CD4-positive, alpha-beta memory T cell (primary cell): ENCODE measurements at regions not wholly inside any gene's neighbourhood (a gene's known extent, or its start where the extent isn't known, plus 50 kb on each side); places are given as distances from the start of the nearest gene placed in this dataset.

Experiments
- CTCF ChIA-PET: fragments of 350-600 bp; sonication (Branson Sonifier 250); formaldehyde crosslinking; loops from one replicate; lab custom pipeline; 2021; ENCODE audit warnings: inconsistent platforms; ENCODE audit not compliant: partially characterized antibody; lab: Charles Lee
- POLR2A ChIA-PET: fragments of 350-600 bp; sonication (Branson Sonifier 250); formaldehyde crosslinking; loops from one replicate; lab custom pipeline; 2021; ENCODE audit not compliant: partially characterized antibody; lab: Charles Lee
- DNase-seq, 5 donors: peaks; one replicate each; pipeline versions ENCODE4 v3.0.0 to v3.0.0-alpha.2; 2020 to 2022; ENCODE audit warnings: mixed read lengths in 1 of 5
- H3K27ac ChIP-seq: one replicate; pipeline ENCODE4 v1.7.0; 2013; ENCODE audit warnings: low read depth, low read length
- H3K27me3 ChIP-seq: 2 replicates; pipeline ENCODE4 v1.7.0; 2013; ENCODE audit warnings: mild to moderate bottlenecking, low read length, moderate library complexity; ENCODE audit not compliant: insufficient read depth
- H3K36me3 ChIP-seq: 2 replicates; pipeline ENCODE4 v1.7.0; 2013; ENCODE audit warnings: mild to moderate bottlenecking, low read length, moderate library complexity; ENCODE audit not compliant: insufficient read depth
- H3K4me1 ChIP-seq: 2 replicates; pipeline ENCODE4 v1.7.0; 2013; ENCODE audit warnings: mild to moderate bottlenecking, low read length, moderate library complexity; ENCODE audit not compliant: insufficient read depth
- H3K4me3 ChIP-seq, 2 donors: one replicate each; pipeline ENCODE4 v1.7.0; 2013; ENCODE audit warnings: low read length in 2 of 2, mild to moderate bottlenecking in 1 of 2
- H3K9me3 ChIP-seq, 2 donors: one replicate each; pipeline ENCODE4 v1.7.0; 2013; ENCODE audit warnings: low read length in 2 of 2, control low read depth in 1 of 2; ENCODE audit not compliant: control insufficient read depth in 1 of 2
- H3K27ac Mint-ChIP-seq, 7 donors: one replicate each; pipeline ENCODE4 v1.8.0; 2020 to 2021; ENCODE audit warnings: mixed read lengths in 7 of 7, mild to moderate bottlenecking in 6 of 7, inconsistent platforms in 3 of 7, moderate library complexity in 3 of 7
- H3K27me3 Mint-ChIP-seq, 2 donors: one replicate each; pipeline ENCODE4 v1.8.0; 2020 to 2021; ENCODE audit warnings: mixed read lengths in 2 of 2
- H3K36me3 Mint-ChIP-seq, 2 donors: one replicate each; pipeline ENCODE4 v1.8.0; 2020 to 2021; ENCODE audit warnings: mixed read lengths in 2 of 2, inconsistent platforms in 1 of 2, mild to moderate bottlenecking in 1 of 2
- H3K4me1 Mint-ChIP-seq, 4 donors: one replicate each; pipeline ENCODE4 v1.8.0; 2020 to 2021; ENCODE audit warnings: mixed read lengths in 4 of 4, mild to moderate bottlenecking in 1 of 4
- H3K4me3 Mint-ChIP-seq, 8 donors: one replicate each; pipeline ENCODE4 v1.8.0; 2020 to 2021; ENCODE audit warnings: mixed read lengths in 8 of 8, mild to moderate bottlenecking in 7 of 8, moderate library complexity in 6 of 8, inconsistent platforms in 3 of 8
- H3K9me3 Mint-ChIP-seq, 8 donors: one replicate each; pipeline ENCODE4 v1.8.0; 2020 to 2021; ENCODE audit warnings: mixed read lengths in 8 of 8, mild to moderate bottlenecking in 5 of 8, inconsistent platforms in 3 of 8, moderate library complexity in 1 of 8
- intact Hi-C: fragments of 100-400 bp; cut with micrococcal nuclease; formaldehyde crosslinking; loops from one replicate; pipeline ENCODE4 v1.15.1; 2023

GRCh38 chr14:61125041-61125866 lies 144.2 kb downstream of the SLC38A6 start:
- no peaks in the 10 kb centered on the region for H3K36me3 Mint-ChIP-seq
- H3K27ac Mint-ChIP-seq, result no peak overlapping the region
- CTCF ChIA-PET, result no interaction called here
- no peak overlapping the region for H3K4me3 ChIP-seq
- no peaks in the 10 kb centered on the region for H3K27me3 ChIP-seq
- no peaks in the 10 kb centered on the region for H3K9me3 ChIP-seq
- POLR2A ChIA-PET, result no interaction called here
- H3K27me3 Mint-ChIP-seq, result peaks cover 5 to 9% of the 10 kb centered on the region in 2 donors
- peaks cover 0 to 3% (median 3%) of the 10 kb centered on the region in 4 donors for H3K4me1 Mint-ChIP-seq
- intact Hi-C loops, result no loop called here
- H3K4me3 Mint-ChIP-seq, result no peak overlapping the region
- peaks cover 9% of the 10 kb centered on the region for H3K4me1 ChIP-seq
- no peaks in the 10 kb centered on the region for H3K36me3 ChIP-seq
- no peak overlapping the region for H3K27ac ChIP-seq
- no peak for DNase-seq
- peaks cover 0 to 5% (median under 1%) of the 10 kb centered on the region in 8 donors for H3K9me3 Mint-ChIP-seq

- H3K4me1 Mint-ChIP-seq, result peaks cover 0 to 6% (median 4%) of the 10 kb centered on the region in 4 donors
- H3K4me3 Mint-ChIP-seq, result no peak overlapping the region
- Histone ChIP-seq H3K9me3 (no peaks in the 10 kb centered on the region), H3K4me1 (peaks cover 9% of the 10 kb centered on the region), H3K27ac (no peak overlapping the region), H3K27me3 (no peaks in the 10 kb centered on the region), H3K4me3 (no peak overlapping the region), H3K36me3 (no peaks in the 10 kb centered on the region)
- no peak overlapping the region for H3K27ac Mint-ChIP-seq
- peaks cover 2 to 5% of the 10 kb centered on the region in 2 donors for H3K27me3 Mint-ChIP-seq
- intact Hi-C loops, result no loop called here
- H3K36me3 Mint-ChIP-seq, result no peaks in the 10 kb centered on the region
- DNase-seq, result no peak
- ChIA-PET POLR2A (no interaction called here), CTCF (no interaction called here)
- H3K9me3 Mint-ChIP-seq, result peaks cover 0 to 5% (median under 1%) of the 10 kb centered on the region in 8 donors
Observed at GRCh38 chr14:61122862-61123261, 141.8 kb downstream of the SLC38A6 start.

- POLR2A ChIA-PET, result no interaction called here
- intact Hi-C loops, result no loop called here
- Mint-ChIP-seq H3K27ac (no peak overlapping the region), H3K27me3 (peaks cover 0 to 2% of the 10 kb centered on the region in 2 donors), H3K36me3 (no peaks in the 10 kb centered on the region), H3K9me3 (peaks cover 0 to 9% (median under 1%) of the 10 kb centered on the region in 8 donors), H3K4me3 (no peak overlapping the region), H3K4me1 (peaks cover 0 to 6% (median 4%) of the 10 kb centered on the region in 4 donors)
- Histone ChIP-seq H3K27ac (no peak overlapping the region), H3K4me1 (peaks cover 9% of the 10 kb centered on the region), H3K36me3 (no peaks in the 10 kb centered on the region), H3K9me3 (no peaks in the 10 kb centered on the region), H3K27me3 (no peaks in the 10 kb centered on the region), H3K4me3 (no peak overlapping the region)
- no peak for DNase-seq
- CTCF ChIA-PET, result no interaction called here
Observed at GRCh38 chr14:61121355-61121787, 140.3 kb downstream of the SLC38A6 start.

- H3K27me3 Mint-ChIP-seq, result no peaks in the 10 kb centered on the region
- peak overlapping the region in 2 of 7 donors; percentile 0 to 2 for H3K27ac Mint-ChIP-seq
- peaks cover 0 to 6% (median 4%) of the 10 kb centered on the region in 4 donors for H3K4me1 Mint-ChIP-seq
- Histone ChIP-seq H3K4me1 (peaks cover 9% of the 10 kb centered on the region), H3K27me3 (no peaks in the 10 kb centered on the region), H3K4me3 (peak overlapping the region in 1 of 2 donors; percentile 19), H3K27ac (no peak overlapping the region), H3K36me3 (no peaks in the 10 kb centered on the region), H3K9me3 (no peaks in the 10 kb centered on the region)
- intact Hi-C loops, result no loop called here
- H3K4me3 Mint-ChIP-seq, result peak overlapping the region in 5 of 8 donors; percentile 39 to 63 (median 42)
- ChIA-PET POLR2A (no interaction called here), CTCF (no interaction called here)
- peaks cover 0 to 12% (median 1%) of the 10 kb centered on the region in 8 donors for H3K9me3 Mint-ChIP-seq
- H3K36me3 Mint-ChIP-seq, result no peaks in the 10 kb centered on the region
- DNase-seq, result peak in 1 of 5 donors; percentile 6
Observed at GRCh38 chr14:61120576-61120975, 139.5 kb downstream of the SLC38A6 start.

- peaks cover 0 to 6% (median 4%) of the 10 kb centered on the region in 4 donors for H3K4me1 Mint-ChIP-seq
- peaks cover 2 to 12% of the 10 kb centered on the region in 2 donors for H3K36me3 Mint-ChIP-seq
- no peak overlapping the region for H3K27ac Mint-ChIP-seq
- intact Hi-C loops, result no loop called here
- Histone ChIP-seq H3K4me1 (peaks cover 9% of the 10 kb centered on the region), H3K27ac (no peak overlapping the region), H3K9me3 (no peaks in the 10 kb centered on the region), H3K27me3 (no peaks in the 10 kb centered on the region), H3K4me3 (no peak overlapping the region), H3K36me3 (no peaks in the 10 kb centered on the region)
- peaks cover 0 to 2% of the 10 kb centered on the region in 2 donors for H3K27me3 Mint-ChIP-seq
- no peak overlapping the region for H3K4me3 Mint-ChIP-seq
- ChIA-PET CTCF (no interaction called here), POLR2A (no interaction called here)
- DNase-seq, result no peak
- peaks cover 0 to 21% (median 15%) of the 10 kb centered on the region in 8 donors for H3K9me3 Mint-ChIP-seq
Observed at GRCh38 chr14:61119006-61119405, 138.0 kb downstream of the SLC38A6 start.

DNA sequence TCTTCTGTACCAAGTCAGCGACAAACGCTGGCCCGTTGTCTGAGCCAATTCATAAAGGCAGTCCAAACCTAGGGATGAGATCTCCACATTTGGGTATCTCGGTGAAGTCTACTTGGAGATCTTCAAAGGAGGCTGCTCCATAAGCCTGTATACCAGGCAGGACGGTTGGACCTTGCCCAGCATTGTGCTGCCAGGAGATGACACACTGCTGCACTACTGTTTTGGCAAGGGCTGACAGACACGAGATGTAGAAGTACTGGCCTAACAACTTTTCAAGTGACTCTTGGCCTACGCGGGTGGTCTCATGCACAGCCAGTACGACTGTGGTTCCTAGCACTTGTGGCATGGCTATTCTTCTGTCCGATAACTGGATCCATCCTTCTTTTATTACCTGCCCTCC lies 135.3 kb downstream of the SLC38A6 start:
- ChIA-PET POLR2A (no interaction called here), CTCF (no interaction called here)
- H3K27me3 ChIP-seq, result no peaks in the 10 kb centered on the region
- H3K27me3 Mint-ChIP-seq, result peaks cover 2 to 7% of the 10 kb centered on the region in 2 donors
- peaks cover 9% of the 10 kb centered on the region for H3K4me1 ChIP-seq
- peaks cover 2 to 30% (median 19%) of the 10 kb centered on the region in 8 donors for H3K9me3 Mint-ChIP-seq
- intact Hi-C loops, result no loop called here
- H3K27ac ChIP-seq, result no peak overlapping the region
- no peak overlapping the region for H3K4me3 ChIP-seq
- no peak overlapping the region for H3K27ac Mint-ChIP-seq
- H3K4me1 Mint-ChIP-seq, result peaks cover 0 to 6% (median 4%) of the 10 kb centered on the region in 4 donors
- H3K4me3 Mint-ChIP-seq, result no peak overlapping the region
- H3K36me3 ChIP-seq, result no peaks in the 10 kb centered on the region
- H3K36me3 Mint-ChIP-seq, result peaks cover 2 to 16% of the 10 kb centered on the region in 2 donors
- no peaks in the 10 kb centered on the region for H3K9me3 ChIP-seq
- no peak for DNase-seq

GRCh38 chr14:61113561-61114225 lies 132.6 kb downstream of the SLC38A6 start:
- no peak for DNase-seq
- no peaks in the 10 kb centered on the region for H3K36me3 ChIP-seq
- H3K9me3 ChIP-seq, result no peaks in the 10 kb centered on the region
- Mint-ChIP-seq H3K4me1 (no peaks in the 10 kb centered on the region), H3K9me3 (peaks cover 2 to 29% (median 19%) of the 10 kb centered on the region in 8 donors), H3K27me3 (peaks cover 4 to 12% of the 10 kb centered on the region in 2 donors), H3K4me3 (no peak overlapping the region), H3K36me3 (peaks cover 3 to 20% of the 10 kb centered on the region in 2 donors), H3K27ac (no peak overlapping the region)
- no peak overlapping the region for H3K4me3 ChIP-seq
- H3K27me3 ChIP-seq, result no peaks in the 10 kb centered on the region
- no peak overlapping the region for H3K27ac ChIP-seq
- ChIA-PET POLR2A (no interaction called here), CTCF (no interaction called here)
- no peaks in the 10 kb centered on the region for H3K4me1 ChIP-seq
- intact Hi-C loops, result no loop called here
